Activated CD4-positive, alpha-beta memory T cell treated with anti-CD3 and anti-CD28 coated beads, Interleukin-2, amount 10 ng/mL, durations not matched to agents 7 days and 5 days (primary cell): ENCODE measurements at regions not wholly inside any gene's neighbourhood (a gene's known extent, or its start where the extent isn't known, plus 50 kb on each side); places are given as distances from the start of the nearest gene placed in this dataset.

Source experiments
- CTCF ChIA-PET: fragments of 350-600 bp; sonication (Branson Sonifier 250); formaldehyde crosslinking; loops from one replicate; lab custom pipeline; 2021; ENCODE audit warnings: antibody characterized with exemption, inconsistent platforms; lab: Charles Lee
- POLR2A ChIA-PET: fragments of 350-600 bp; sonication (Branson Sonifier 250); formaldehyde crosslinking; loops from one replicate; lab custom pipeline; 2021; ENCODE audit warnings: antibody characterized with exemption; lab: Charles Lee
- DNase-seq: peaks from one replicate; pipeline ENCODE4 v3.0.0-alpha.2; 2020
- H3K27ac Mint-ChIP-seq: one replicate; pipeline ENCODE4 v1.8.0; 2021; ENCODE audit warnings: mild to moderate bottlenecking, mixed read lengths
- H3K27me3 Mint-ChIP-seq: one replicate; pipeline ENCODE4 v1.8.0; 2021; ENCODE audit warnings: mixed read lengths
- H3K36me3 Mint-ChIP-seq: one replicate; pipeline ENCODE4 v1.8.0; 2021; ENCODE audit warnings: low read depth, mixed read lengths
- H3K4me1 Mint-ChIP-seq: one replicate; pipeline ENCODE4 v1.8.0; 2021; ENCODE audit warnings: mixed read lengths
- H3K4me3 Mint-ChIP-seq: one replicate; pipeline ENCODE4 v1.8.0; 2021; ENCODE audit warnings: mild to moderate bottlenecking, mixed read lengths
- H3K9me3 Mint-ChIP-seq: one replicate; pipeline ENCODE4 v1.8.0; 2021; ENCODE audit warnings: mixed read lengths

DNA sequence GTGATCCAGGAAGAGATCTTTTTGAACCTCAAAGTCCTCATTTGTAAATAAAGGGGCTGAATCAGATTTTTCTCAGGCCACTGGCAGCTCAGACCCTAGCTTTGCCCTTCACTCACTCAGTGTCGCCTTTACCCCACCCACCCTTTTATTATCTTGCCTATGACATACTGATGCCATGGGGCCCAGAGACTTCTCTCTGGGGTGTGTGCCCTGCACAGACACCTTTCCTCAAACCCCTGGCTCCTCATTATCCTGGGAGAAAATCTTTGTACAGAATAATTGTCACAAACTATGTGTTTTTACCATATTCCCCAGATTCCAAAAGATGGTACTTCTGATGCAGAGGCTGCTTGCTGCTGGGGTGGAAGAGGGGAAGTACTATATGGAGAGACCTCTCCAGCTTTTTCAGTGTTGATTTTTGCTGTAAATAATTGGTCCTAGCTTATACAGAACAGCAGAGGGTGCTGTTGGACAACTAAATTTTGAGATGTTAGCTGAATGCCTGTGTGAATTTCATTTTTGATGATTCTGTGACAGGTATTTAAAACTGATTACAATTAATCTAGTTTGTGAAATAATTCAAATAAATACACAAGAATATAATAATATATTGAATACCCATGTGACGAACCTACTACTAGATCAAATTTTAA is 53.9 kb upstream of the DCD start:
- Mint-ChIP-seq H3K27ac (no peak overlapping the region), H3K4me1 (no peaks in the 10 kb centered on the region), H3K9me3 (no peaks in the 10 kb centered on the region), H3K36me3 (no peaks in the 10 kb centered on the region), H3K27me3 (peaks cover 11% of the 10 kb centered on the region), H3K4me3 (no peak overlapping the region)
- POLR2A ChIA-PET = interaction anchor here (0.7 kb wide), 1 partner anchor 370 kb away, joined by 3 read pairs; no protein-coding TSS in a partner anchor
- CTCF ChIA-PET = interaction anchor here (0.6 to 3.5 kb wide), 23 partner anchors 9 to 372 kb away, joined by 3 to 36 read pairs (median 6); no protein-coding TSS in a partner anchor
- no peak for DNase-seq

DNA sequence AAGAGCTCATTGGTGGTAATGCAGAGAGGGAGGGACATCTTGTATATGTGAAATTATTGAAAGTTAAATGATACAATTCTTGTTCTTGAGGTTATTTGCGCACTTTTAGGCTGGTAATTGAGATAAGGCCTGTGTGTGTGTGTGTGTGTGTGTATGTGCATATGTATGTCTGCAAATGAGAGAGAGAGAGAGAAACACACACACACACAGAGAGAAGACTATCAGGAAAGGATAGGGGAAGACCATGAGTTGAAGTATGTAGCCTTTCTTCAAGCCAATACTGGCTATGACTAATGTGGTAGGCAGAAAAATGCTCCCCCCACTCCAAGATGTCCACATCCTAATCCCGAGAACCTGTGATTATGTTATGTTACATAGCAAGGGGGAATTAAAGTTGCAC is 52.7 kb upstream of the DCD start:
- CTCF ChIA-PET = interaction anchor here (1.0 to 3.5 kb wide), 4 partner anchors 8 to 371 kb away, joined by 3 to 36 read pairs (median 10); no protein-coding TSS in a partner anchor
- H3K4me3 Mint-ChIP-seq = no peak overlapping the region
- POLR2A ChIA-PET = no interaction called here
- H3K27me3 Mint-ChIP-seq = peaks cover 13% of the 10 kb centered on the region
- no peaks in the 10 kb centered on the region for H3K36me3 Mint-ChIP-seq
- DNase-seq = no peak
- no peaks in the 10 kb centered on the region for H3K4me1 Mint-ChIP-seq
- no peak overlapping the region for H3K27ac Mint-ChIP-seq
- H3K9me3 Mint-ChIP-seq = no peaks in the 10 kb centered on the region

DNA sequence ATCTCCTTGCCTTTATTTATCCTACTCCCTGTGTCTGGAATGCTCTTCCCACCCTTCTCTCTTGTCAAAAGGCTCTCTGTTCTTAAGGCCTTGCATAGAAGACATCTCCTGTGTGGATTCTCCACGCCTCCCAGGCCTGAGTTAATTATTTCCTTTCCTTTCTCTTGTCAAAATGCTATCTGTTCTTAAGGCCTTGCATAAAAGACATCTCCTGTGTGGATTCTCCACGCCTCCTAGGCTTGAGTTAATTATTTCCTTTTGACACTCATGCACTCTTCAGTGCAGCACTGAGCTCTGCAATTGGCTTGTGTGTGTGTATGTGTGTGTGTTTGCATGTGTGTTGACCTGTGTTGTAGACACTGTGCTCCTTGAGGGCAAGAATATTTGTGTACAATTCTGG is 52.1 kb upstream of the DCD start:
- H3K4me1 Mint-ChIP-seq = no peaks in the 10 kb centered on the region
- H3K4me3 Mint-ChIP-seq = no peak overlapping the region
- H3K27me3 Mint-ChIP-seq = peaks cover 16% of the 10 kb centered on the region
- no peaks in the 10 kb centered on the region for H3K9me3 Mint-ChIP-seq
- H3K27ac Mint-ChIP-seq = no peak overlapping the region
- H3K36me3 Mint-ChIP-seq = no peaks in the 10 kb centered on the region
- CTCF ChIA-PET = interaction anchor here (3.5 kb wide), 1 partner anchor 372 kb away, joined by 36 read pairs; no protein-coding TSS in a partner anchor
- no peak for DNase-seq
- POLR2A ChIA-PET = no interaction called here
